ENCODE measurements at regions not wholly inside any gene's neighbourhood (a gene's known extent, or its start where the extent isn't known, plus 50 kb on each side); places are given as distances from the start of the nearest gene placed in this dataset.

- no peak for TF ChIP-seq GATA3 (IDR thresholded peaks at IDR 0.05; ENCODE audit: low read depth, low read length)
- no peak for TF ChIP-seq GATA2 (IDR thresholded peaks at IDR 0.05; ENCODE audit: low read depth, low read length)
Observed at GRCh38 chr3:69541711-69542088, 155.8 kb upstream of the FRMD4B start.

GRCh38 chr3:69540706-69541581 is 155.1 kb upstream of the FRMD4B start:
- TF ChIP-seq GATA3 (IDR thresholded peaks at IDR 0.05; ENCODE audit: low read depth, low read length) (no peak), GATA2 (IDR thresholded peaks at IDR 0.05; ENCODE audit: low read depth, low read length) (no peak)

GRCh38 chr3:69539134-69539533 is 153.2 kb upstream of the FRMD4B start:
- TF ChIP-seq GATA2 (IDR thresholded peaks at IDR 0.05; ENCODE audit: low read depth, low read length) (no peak), GATA3 (IDR thresholded peaks at IDR 0.05; ENCODE audit: low read depth, low read length) (no peak)

- TF ChIP-seq GATA2 (IDR thresholded peaks at IDR 0.05; ENCODE audit: low read depth, low read length): no peak
- TF ChIP-seq GATA3 (IDR thresholded peaks at IDR 0.05; ENCODE audit: low read depth, low read length): no peak
Observed at GRCh38 chr3:69538281-69538680, 152.4 kb upstream of the FRMD4B start.

GRCh38 chr3:69536306-69537020 is 150.6 kb upstream of the FRMD4B start:
- no peak for TF ChIP-seq GATA2 (IDR thresholded peaks at IDR 0.05; ENCODE audit: low read depth, low read length)
- TF ChIP-seq GATA3 (IDR thresholded peaks at IDR 0.05; ENCODE audit: low read depth, low read length): no peak

- TF ChIP-seq GATA3 (IDR thresholded peaks at IDR 0.05; ENCODE audit: low read depth, low read length) (no peak), GATA2 (IDR thresholded peaks at IDR 0.05; ENCODE audit: low read depth, low read length) (no peak)
Observed at GRCh38 chr3:69535613-69536012, 149.7 kb upstream of the FRMD4B start.

GRCh38 chr3:69532547-69533224 is 146.8 kb upstream of the FRMD4B start:
- TF ChIP-seq GATA2 (IDR thresholded peaks at IDR 0.05; ENCODE audit: low read depth, low read length) (no peak), GATA3 (IDR thresholded peaks at IDR 0.05; ENCODE audit: low read depth, low read length) (no peak)

- peak; percentile 5; the same call in 1 of the 2 replicates for TF ChIP-seq GATA2 (IDR thresholded peaks at IDR 0.05; ENCODE audit: low read depth, low read length)
- peak; percentile 54; the same call in 1 of the 2 replicates for TF ChIP-seq GATA3 (IDR thresholded peaks at IDR 0.05; ENCODE audit: low read depth, low read length)
Observed at GRCh38 chr3:69531576-69532546, 146.0 kb upstream of the FRMD4B start.

- TF ChIP-seq GATA3 (IDR thresholded peaks at IDR 0.05; ENCODE audit: low read depth, low read length): no peak
- TF ChIP-seq GATA2 (IDR thresholded peaks at IDR 0.05; ENCODE audit: low read depth, low read length): no peak
Observed at GRCh38 chr3:69530554-69530953, 144.7 kb upstream of the FRMD4B start.

GRCh38 chr3:69527498-69527897 is 141.6 kb upstream of the FRMD4B start:
- no peak for TF ChIP-seq GATA3 (IDR thresholded peaks at IDR 0.05; ENCODE audit: low read depth, low read length)
- no peak for TF ChIP-seq GATA2 (IDR thresholded peaks at IDR 0.05; ENCODE audit: low read depth, low read length)

- TF ChIP-seq GATA3 (IDR thresholded peaks at IDR 0.05; ENCODE audit: low read depth, low read length) (no peak), GATA2 (IDR thresholded peaks at IDR 0.05; ENCODE audit: low read depth, low read length) (no peak)
Observed at GRCh38 chr3:69524816-69525215, 138.9 kb upstream of the FRMD4B start.

GRCh38 chr3:69521286-69521685 is 135.4 kb upstream of the FRMD4B start:
- TF ChIP-seq GATA3 (IDR thresholded peaks at IDR 0.05; ENCODE audit: low read depth, low read length): no peak
- no peak for TF ChIP-seq GATA2 (IDR thresholded peaks at IDR 0.05; ENCODE audit: low read depth, low read length)

- TF ChIP-seq GATA3 (IDR thresholded peaks at IDR 0.05; ENCODE audit: low read depth, low read length) (no peak), GATA2 (IDR thresholded peaks at IDR 0.05; ENCODE audit: low read depth, low read length) (no peak)
Observed at GRCh38 chr3:69511361-69511760, 125.5 kb upstream of the FRMD4B start.

Data from SH-SY5Y (cell line).